Endothelial cell of hepatic sinusoid (primary cell): ENCODE measurements at regions not wholly inside any gene's neighbourhood (a gene's known extent, or its start where the extent isn't known, plus 50 kb on each side); places are given as distances from the start of the nearest gene placed in this dataset.
"Not testable (repeated sequence)": the region's sequence is repeated elsewhere in the genome, so short reads cannot be mapped to it uniquely, and the experiment has no call there.

ENCODE experiments used
- in situ Hi-C: cut with HindIII; loops from 2 replicates; pipeline ENCODE4 v1.10.0; 2017; ENCODE audit warnings: low sequenced_read_pairs

GRCh38 chr18:59057493-59057795, 82.2 kb upstream of the SEC11C start:
- in situ Hi-C loops: no loop called here

GRCh38 chr18:59057969-59058368, 81.7 kb upstream of the SEC11C start:
- in situ Hi-C loops: no loop called here

- in situ Hi-C loops: no loop called here
Observed at GRCh38 chr18:59059140-59059539, 80.5 kb upstream of the SEC11C start.

GRCh38 chr18:59060551-59060950, 79.1 kb upstream of the SEC11C start:
- in situ Hi-C loops: no loop called here

- in situ Hi-C loops: no loop called here
Observed at GRCh38 chr18:59061914-59062642, 77.6 kb upstream of the SEC11C start.

GRCh38 chr18:59062643-59063006, 77.1 kb upstream of the SEC11C start:
- in situ Hi-C loops: no loop called here

- in situ Hi-C loops: no loop called here
Observed at GRCh38 chr18:59063300-59063906, 76.3 kb upstream of the SEC11C start.

- in situ Hi-C loops: no loop called here
Observed at GRCh38 chr18:59063912-59064311, 75.8 kb upstream of the SEC11C start.

GRCh38 chr18:59065684-59066083, 74.0 kb upstream of the SEC11C start:
- in situ Hi-C loops: no loop called here

- in situ Hi-C loops: no loop called here
Observed at GRCh38 chr18:59067873-59068272, 71.8 kb upstream of the SEC11C start.

GRCh38 chr18:59068276-59069071, 71.2 kb upstream of the SEC11C start:
- in situ Hi-C loops: no loop called here

GRCh38 chr18:59070181-59070912, 69.3 kb upstream of the SEC11C start:
- in situ Hi-C loops: loop anchor here (5.0 kb wide), 2 partner anchors 288 to 543 kb away; no protein-coding TSS in a partner anchor

GRCh38 chr18:59072727-59073421, 66.8 kb upstream of the SEC11C start:
- in situ Hi-C loops: loop anchor here (5.0 kb wide), 2 partner anchors 291 to 546 kb away; no protein-coding TSS in a partner anchor

- in situ Hi-C loops: no loop called here
Observed at GRCh38 chr18:59075923-59076322, 63.8 kb upstream of the SEC11C start.

GRCh38 chr18:59079264-59079663, 60.4 kb upstream of the SEC11C start:
- in situ Hi-C loops: no loop called here

- in situ Hi-C loops: not testable (repeated sequence)
Observed at GRCh38 chr18:59079687-59080501, 59.8 kb upstream of the SEC11C start.

- in situ Hi-C loops: no loop called here
Observed at GRCh38 chr18:59083136-59083818, 56.4 kb upstream of the SEC11C start.

- in situ Hi-C loops: no loop called here
Observed at GRCh38 chr18:59085126-59085794, 54.4 kb upstream of the SEC11C start.

GRCh38 chr18:59085797-59086196, 53.9 kb upstream of the SEC11C start:
- in situ Hi-C loops: no loop called here
